HG03342 (cell line): ENCODE measurements at regions not wholly inside any gene's neighbourhood (a gene's known extent, or its start where the extent isn't known, plus 50 kb on each side); places are given as distances from the start of the nearest gene placed in this dataset.
"Not testable (repeated sequence)": the region's sequence is repeated elsewhere in the genome, so short reads cannot be mapped to it uniquely, and the experiment has no call there.

Source experiments
- ATAC-seq: cut with Tn5 transposase; IDR thresholded peaks from one replicate; pipeline ENCODE4 v1.9.1; 2021; ENCODE audit warnings: mild to moderate bottlenecking, moderate library complexity; ENCODE audit not compliant: unreplicated experiment

DNA sequence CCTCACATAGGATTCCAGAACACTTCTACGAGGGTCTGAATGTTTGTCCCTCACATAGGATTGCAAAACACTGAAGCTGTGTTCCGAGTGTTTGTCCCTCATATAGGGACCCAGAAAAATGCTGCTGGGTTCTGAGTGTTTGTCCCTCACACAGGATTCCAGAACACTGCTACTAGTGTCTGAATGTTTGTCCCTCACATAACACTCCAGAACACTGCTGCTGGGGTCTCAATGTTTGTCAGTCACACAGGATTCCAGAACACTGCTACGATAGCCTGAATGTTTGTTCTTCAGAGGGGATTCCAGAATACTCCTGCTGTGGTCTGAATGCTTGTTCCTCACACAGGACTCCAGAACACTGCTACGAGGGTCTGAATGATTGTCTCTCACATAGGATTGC lies 218.7 kb downstream of the FOXD4L6 start:
- ATAC-seq: no peak

DNA sequence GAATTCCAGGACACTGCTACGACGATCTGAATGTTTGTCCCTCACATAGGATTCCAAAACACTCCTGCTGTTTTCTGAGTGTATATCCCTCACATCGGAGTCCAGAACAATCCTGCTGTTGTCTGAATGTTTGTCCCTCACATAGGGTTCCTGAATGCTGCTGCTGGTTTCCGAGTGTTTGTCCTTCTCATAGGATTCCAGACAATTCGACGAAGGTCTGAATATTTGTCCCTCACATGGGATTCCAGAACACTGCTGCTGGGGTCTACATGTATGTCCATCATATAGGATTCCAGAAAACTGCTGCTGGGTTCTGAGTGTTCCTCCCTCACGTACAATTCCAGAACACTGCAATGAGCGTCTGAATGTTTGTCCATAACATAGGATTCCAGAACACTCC lies 219.4 kb downstream of the FOXD4L6 start:
- ATAC-seq: not testable (repeated sequence)

DNA sequence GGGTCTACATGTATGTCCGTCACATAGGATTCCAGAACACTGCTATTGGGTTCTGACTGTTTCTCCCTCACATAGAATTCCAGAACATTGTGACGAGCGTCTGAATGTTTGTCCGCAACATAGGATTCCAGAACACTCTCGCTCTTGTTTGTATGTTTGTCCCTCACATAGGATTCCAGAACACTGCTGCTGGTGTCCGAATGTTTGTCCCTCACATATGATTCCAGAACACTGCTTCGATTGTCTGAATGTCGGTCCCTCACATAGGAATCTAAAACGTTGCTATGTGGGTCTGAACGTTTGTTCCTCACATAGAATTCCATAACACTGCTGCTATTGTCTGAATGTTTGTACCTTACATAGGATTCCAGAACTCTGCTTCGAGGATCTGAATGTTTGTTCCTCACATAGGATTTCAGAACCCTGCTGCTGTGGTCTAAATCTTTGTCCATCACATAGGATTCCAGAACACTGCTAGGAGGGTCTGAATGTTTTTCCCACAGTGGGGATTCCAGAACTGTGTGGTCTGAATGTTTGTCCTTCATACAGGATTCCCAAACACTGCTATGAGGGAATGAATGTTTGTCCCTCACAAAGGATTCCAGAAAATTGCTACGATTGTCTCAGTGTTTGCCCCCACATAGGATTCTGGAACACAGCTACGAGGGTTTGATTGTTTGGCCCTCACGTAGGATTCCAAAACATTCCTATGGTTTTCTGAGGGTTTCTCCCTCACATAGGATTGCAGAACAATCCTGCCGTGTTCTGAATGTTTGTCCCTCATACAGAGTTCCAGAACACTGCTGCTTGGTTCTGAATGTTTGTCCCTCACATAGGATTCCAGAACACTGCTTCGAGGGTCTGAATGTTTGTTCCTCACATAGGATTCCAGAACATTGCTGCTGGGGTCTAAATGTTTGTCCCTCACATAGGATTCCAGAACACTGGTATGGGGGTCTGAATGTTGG lies 220.5 kb downstream of the FOXD4L6 start:
- ATAC-seq: no peak

DNA sequence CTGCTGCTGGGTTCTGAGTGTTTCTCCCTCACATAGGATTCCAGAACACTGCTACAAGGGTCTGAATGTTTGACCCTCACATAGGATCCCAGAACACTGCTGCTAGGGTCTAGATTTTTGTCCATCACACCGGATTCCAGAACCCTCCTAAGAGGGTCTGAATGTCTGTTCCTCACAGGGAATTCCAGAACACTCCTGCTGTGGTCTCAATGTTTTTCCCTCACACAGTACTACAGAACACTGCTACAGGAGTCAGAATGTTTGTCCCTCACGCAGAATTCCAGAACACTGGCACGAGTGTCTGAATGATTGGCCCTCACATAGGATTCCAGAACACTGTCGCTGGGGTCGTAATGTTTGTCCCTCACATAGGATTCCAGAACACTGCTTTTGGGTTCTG lies 221.6 kb downstream of the FOXD4L6 start:
- not testable (repeated sequence) for ATAC-seq

DNA sequence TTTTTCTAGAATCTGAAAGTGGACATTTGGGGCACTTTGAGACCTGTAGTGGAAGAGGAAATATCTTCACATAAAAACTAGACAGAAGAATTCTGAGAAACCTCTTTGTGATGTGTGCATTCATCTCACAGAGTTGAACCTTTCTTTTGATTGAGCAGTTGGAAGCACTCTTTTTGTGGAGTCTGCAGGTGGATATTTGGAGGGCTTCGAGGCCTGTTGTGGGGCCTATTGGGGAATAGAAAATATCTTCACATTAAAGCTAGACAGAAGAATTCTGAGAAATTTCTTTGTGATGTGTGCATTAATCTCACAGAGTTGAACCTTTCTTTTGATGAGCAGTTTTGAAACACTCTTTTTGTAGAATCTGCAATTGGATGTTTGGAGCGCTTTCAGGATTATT lies 236.2 kb downstream of the FOXD4L6 start:
- ATAC-seq: not testable (repeated sequence)

DNA sequence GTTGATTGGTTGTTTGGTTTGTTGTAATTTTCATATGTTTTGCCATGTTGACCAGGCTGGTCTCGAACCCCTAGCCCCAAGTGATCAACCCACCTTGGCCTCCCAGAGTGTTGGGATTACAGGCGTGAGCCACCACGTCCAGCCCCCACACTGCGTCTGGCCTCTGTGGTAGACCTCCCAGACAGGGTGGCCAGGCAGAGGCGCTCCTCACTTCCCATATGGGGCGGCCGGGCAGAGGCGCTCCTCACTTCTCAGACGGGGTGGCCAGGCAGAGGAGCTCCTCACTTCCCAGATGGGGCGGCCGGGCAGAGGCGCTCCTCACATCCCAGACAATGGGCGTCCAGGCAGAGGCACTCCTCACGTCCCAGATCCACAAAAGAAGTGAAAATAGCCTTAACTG lies 242.6 kb downstream of the FOXD4L6 start:
- ATAC-seq: not testable (repeated sequence)

DNA sequence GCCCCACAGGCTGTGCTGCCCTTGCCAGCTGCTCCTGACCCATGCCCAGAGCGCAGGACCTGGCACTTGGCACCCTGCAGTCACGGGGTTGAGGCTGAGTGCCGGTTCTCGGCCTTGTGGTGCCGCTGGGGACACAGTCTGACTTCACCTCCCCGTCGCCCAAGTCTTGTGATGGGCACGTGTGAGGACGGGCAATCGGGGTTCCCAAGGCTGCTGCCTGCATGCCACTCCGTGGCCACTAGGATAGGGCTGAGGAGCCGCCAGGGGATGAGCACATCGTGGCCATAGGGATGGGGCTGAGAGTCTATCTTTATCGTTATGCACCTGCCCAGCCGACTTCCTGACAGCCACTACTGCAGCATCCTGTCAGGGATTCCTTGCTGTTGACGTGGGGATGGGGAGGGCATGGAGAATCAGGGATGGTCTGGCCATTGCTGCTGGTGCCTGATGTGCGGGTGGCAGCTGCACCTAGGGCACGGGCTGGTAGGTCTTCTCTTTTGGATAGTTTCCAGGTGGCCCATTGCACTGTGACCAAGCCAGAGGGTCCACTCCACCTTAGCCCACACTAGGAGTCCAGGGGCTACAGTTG lies 243.5 kb downstream of the FOXD4L6 start:
- ATAC-seq: not testable (repeated sequence)

DNA sequence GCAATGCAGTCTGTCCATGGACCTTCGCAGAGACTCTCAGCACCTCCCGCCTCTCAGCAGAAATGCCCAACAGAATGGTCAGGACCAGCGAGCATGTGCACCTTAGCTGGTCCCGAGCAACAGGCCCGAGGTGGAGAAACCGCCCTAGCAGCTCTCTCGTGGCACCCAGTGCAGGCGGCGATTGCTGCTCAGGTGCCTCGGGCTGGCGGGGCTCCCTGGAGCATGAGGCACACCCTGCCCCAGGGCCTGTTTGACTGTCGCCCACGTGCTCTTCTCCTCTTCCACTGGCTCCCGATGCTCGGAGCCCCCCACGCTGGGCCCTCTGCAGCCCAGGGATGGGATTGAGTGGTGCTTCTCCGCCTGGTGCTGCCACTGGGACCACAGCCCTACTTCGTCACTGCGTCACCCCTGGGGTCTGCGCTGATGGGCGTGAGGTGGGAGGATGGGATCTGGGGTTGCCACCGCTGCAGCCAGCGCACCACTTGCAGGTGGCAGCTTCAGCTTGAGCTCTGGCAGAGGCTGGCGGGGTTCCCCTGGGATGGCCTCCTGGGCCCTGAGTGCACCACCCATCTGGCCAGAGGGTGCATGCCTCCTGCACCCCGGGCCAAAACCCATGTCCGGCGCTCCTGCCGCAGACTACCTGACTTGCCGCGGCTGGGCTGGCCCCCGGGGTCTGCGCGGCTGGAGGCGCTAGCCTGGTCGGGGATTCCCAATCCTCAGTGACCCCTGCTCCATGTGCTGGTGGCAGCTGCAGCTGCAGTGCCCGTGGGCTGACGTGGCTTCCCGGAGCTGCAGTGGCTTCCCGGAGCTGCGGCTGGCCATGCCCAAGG lies 244.2 kb downstream of the FOXD4L6 start:
- no peak for ATAC-seq

DNA sequence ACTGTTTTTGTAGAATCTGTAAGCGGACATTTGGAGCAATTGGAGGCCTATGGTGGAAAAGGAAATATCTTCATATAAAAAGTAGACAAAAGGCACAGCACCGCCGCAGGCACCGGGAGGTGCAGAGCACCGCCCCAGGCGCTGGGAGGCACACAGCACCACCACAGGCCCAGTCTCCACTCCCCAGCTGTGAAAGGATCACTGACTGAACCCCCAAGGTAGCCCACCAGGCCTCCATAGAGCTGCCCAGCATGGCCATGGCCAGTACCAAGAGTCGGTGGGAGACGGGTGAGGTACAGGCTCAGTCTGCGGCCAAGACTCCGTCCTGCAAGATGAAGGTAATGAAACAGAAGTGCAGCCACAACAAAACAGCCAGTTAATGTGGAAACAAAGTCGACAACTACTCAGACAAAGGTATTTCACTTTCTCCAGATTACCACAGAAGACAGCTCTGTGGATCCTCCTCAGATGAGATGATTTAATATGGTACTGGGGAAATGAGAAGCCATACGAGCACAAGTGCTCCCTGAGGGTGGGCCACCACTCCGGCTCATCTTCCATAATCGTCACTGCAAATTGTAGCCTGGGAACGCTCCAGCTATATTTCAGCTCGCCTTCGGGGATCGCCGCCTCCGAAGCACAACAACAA lies 244.9 kb downstream of the FOXD4L6 start:
- not testable (repeated sequence) for ATAC-seq

DNA sequence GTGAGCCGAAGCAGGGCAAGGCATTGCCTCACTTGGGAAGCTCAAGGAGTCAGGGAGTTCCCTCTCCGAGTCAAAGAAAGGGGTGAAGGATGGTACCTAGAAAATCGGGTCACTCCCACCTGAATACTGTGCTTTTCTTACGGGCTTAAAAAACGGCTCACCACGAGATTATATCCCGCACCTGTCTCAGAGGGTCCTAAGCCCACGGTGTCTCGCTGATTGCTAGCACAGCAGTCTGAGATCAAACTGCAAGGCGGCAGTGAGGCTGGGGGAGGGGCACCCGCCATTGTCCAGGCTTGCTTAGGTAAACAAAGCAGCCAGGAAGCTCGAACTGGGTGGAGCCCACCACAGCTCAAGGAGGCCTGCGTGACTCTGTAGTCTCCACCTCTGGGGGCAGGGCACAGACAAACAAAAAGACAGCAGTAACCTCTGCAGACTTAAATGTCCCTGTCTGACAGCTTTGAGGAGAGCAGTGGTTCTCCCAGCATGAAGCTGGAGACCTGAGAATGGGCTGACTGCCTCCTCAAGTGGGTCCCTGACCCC lies 254.7 kb downstream of the FOXD4L6 start:
- not testable (repeated sequence) for ATAC-seq

DNA sequence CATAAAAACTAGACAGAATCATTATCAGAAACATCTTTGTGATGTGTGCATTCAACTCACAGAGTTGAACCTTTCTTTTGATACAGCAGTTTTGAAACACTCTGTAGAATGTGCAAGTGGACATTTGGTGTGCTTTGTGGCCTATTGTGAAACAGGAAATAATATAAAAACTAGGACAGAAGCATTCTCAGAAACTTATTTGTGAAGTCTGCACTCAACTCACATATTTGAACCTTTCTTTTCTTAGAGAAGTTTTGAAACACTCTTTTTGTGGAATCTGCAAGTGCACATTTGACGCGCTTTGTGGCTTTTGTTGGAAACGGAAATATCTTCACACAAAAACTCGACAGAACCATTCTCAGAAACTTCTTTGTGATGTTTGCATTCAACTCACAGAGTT lies 260.0 kb downstream of the FOXD4L6 start:
- ATAC-seq: not testable (repeated sequence)
